ENCODE measurements at regions not wholly inside any gene's neighbourhood (a gene's known extent, or its start where the extent isn't known, plus 50 kb on each side); places are given as distances from the start of the nearest gene placed in this dataset.
"Not testable (repeated sequence)": the region's sequence is repeated elsewhere in the genome, so short reads cannot be mapped to it uniquely, and the experiment has no call there.

DNA sequence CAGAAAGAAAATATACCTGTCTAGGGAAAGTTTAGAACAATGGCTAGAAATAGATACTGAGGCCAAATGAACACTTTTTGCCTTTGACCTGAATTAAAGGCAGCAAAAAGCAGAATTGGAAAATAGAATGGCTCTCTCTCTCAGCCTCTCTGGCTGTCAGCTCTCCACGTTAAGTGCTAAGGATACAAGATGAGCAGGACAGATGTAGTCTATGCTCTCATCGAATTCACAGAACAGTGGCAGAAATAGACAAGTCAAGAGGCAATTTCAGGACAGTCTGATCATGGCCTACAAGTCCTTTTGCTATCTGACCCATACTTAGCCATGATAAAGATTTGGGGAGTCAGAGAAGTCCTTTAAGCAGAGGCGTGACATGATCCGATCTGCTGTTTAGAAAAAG, 120.2 kb upstream of the CREB1 start:
- no peak for DNase-seq (ENCODE audit: low read depth)

DNA sequence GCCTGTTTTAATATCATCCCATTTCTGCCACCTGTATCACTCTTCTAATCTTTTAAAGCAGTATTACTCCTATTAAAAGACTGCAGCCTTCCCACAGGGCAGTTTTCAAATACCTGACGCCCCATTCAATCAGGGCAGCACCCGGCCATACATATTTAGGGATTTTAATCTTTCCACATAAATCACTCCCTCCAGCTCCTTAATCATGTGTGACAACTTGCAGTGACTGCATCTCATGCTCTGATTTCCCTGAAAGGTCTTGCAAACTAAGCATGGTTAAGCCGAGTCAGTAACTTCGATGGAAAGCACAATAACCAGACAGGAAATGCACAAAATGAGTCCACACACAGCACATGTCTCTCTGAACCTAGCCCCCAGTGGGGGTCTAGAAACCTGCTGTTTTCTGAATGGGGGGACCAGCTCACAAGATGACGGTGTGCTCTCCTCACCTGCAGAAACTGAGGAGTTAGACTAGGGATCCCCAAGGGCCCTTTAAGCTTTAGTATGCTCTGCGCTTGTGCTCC, 116.9 kb upstream of the CREB1 start:
- DNase-seq (ENCODE audit: low read depth), result no peak

- no peak for DNase-seq (ENCODE audit: low read depth)
Observed at GRCh38 chr2:207413376-207413907, 116.3 kb upstream of the CREB1 start.

DNA sequence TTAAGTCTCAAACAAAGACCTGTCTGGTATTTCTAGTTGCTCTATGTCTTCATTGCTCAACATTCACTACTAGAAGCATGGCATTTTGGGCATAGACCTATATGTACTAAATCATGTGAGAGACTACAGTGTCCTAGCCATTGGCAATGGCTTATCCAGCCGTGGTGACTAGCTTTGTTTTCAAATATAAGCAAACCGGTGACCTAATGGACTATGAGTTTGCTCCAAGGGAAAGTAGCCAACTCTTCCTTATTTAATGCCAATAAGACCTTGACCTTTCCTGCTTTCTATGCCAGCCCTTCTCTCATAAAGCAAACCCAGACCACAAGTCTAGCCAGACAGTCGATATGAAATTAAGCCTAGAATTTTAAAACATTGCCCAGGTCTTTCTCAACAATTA, 113.7 kb upstream of the CREB1 start:
- no peak for DNase-seq (ENCODE audit: low read depth)

GRCh38 chr2:207416900-207417299, 112.9 kb upstream of the CREB1 start:
- no peak for DNase-seq (ENCODE audit: low read depth)

GRCh38 chr2:207417301-207417718, 112.5 kb upstream of the CREB1 start:
- no peak for DNase-seq (ENCODE audit: low read depth)

GRCh38 chr2:207418419-207418818, 111.3 kb upstream of the CREB1 start:
- DNase-seq (ENCODE audit: low read depth), result no peak

- DNase-seq (ENCODE audit: low read depth), result no peak
Observed at GRCh38 chr2:207419331-207419730, 110.4 kb upstream of the CREB1 start.

DNA sequence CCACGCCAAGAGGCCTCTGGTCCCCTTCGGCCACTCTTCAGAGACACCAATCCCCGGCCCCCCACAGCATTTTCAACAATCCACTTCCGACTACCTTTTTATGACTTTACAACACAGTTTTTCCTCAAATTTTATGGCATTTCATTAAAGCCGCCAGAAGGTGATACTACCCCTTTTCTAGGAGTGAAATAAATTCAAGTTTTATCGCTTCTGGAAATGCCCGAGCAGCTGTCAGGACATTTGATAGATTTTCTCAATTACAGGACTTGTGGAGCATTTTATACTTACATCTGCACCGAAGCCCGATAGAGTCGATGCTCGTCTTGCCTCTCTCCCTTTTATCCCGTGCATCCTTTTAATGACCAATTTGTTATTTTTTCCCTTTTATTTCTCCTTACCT, 108.1 kb upstream of the CREB1 start:
- DNase-seq (ENCODE audit: low read depth), result no peak

- no peak for DNase-seq (ENCODE audit: low read depth)
Observed at GRCh38 chr2:207422380-207422779, 107.4 kb upstream of the CREB1 start.

- no peak for DNase-seq (ENCODE audit: low read depth)
Observed at GRCh38 chr2:207423886-207424285, 105.9 kb upstream of the CREB1 start.

- DNase-seq (ENCODE audit: low read depth), result no peak
Observed at GRCh38 chr2:207427986-207428385, 101.8 kb upstream of the CREB1 start.

GRCh38 chr2:207428573-207428972, 101.2 kb upstream of the CREB1 start:
- no peak for DNase-seq (ENCODE audit: low read depth)

DNA sequence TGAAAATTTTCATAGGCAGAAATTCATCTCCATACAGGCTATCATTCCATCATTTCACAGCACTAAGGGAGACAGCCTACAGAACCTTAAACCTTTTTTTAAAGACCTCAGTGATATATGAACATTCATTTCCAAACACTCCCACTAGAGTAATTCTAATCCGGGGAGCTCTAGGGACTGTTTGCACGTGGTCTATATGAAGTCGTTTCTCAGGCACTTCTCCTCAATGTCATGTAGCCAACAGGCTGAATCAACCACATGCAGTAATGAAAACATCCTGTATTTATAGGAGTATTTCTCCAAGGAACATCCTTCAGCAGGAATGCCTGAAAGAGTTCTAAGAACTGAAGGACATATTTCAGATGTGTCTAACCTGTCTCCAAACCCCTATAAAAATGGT, 97.3 kb upstream of the CREB1 start:
- DNase-seq (ENCODE audit: low read depth), result no peak

- DNase-seq (ENCODE audit: low read depth), result no peak
Observed at GRCh38 chr2:207434306-207434705, 95.5 kb upstream of the CREB1 start.

DNA sequence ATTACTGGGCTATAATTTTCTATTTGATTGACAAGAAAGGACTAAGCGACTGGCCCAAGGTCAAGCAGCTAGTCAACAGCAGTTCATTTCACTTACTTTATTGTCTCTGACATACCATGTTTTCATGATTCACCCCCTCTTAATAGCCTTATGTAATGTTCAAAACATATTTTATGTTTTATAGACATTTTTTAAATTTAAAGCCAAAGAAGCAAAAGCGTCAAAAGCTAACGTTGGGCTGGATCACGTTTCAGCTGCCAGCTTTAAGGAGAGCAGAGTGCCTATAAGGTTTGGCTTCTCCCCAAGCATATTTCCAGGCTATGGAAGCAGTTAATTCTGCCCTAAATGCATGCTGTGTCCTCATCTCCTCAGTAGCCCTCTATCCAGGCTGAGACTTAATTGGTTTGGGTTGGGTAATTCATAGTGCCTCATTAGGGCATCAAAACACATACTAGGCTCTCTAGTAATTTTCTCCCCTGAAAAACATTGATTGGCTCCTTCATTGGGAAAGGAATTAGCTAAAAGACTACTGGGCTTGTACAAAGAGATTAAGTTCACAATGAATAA, 94.8 kb upstream of the CREB1 start:
- no peak for DNase-seq (ENCODE audit: low read depth)

DNA sequence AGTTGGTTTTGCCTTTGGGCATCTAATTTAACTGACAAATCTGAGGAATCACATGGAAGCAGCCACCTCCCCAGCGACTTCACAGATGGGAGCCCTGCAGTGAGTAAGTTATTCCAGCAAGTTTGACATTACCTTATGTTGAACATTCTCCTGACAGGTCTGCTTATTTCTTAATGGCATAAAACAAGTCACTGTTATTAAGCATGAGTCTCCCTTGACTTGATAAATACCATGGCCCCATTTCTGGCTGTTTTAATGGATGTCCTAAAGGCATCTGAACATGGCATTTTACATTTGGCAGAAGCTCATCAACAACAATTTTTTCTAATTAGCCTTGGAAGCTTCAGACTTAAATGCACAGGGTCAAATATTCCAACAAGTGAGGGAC, 92.6 kb upstream of the CREB1 start:
- DNase-seq (ENCODE audit: low read depth), result no peak

GRCh38 chr2:207437524-207438143, 92.1 kb upstream of the CREB1 start:
- no peak for DNase-seq (ENCODE audit: low read depth)

DNA sequence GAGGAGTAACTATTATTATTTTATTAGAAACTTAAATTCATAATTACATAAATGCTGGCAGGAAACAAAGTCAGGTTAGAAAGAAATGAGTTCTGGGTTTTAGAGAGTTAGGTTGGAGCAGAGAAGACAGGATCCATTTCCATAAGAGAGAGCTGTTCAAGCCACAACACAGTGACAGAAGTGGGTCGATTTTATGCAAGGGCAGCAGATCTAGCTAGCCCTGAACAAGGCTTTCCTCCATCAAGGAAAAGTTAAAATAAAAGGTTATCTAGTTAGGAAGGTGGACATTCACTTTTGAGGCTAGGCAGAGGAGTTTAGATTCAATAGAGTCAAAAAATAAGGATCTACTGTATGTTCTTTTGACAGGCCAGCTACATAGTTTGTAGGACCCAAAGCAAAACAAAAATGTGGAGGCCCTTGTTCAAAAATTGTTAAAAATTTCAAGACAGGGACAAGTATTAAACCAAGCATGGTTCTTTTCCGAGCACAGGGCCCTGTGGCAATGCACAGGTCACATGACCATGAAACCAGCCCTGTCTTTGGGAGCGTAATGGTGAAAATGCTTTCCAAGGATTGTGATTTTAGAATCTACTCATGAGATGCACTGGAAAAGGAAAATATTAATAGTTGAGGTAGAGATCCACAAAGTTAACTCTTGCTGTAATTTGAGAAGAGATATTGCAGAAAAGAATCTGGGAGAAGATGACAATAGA, 91.2 kb upstream of the CREB1 start:
- no peak for DNase-seq (ENCODE audit: low read depth)

- DNase-seq (ENCODE audit: low read depth), result not testable (repeated sequence)
Observed at GRCh38 chr2:207439881-207440280, 89.9 kb upstream of the CREB1 start.

- DNase-seq (ENCODE audit: low read depth), result no peak
Observed at GRCh38 chr2:207444756-207445155, 85.0 kb upstream of the CREB1 start.

GRCh38 chr2:207446653-207447052, 83.1 kb upstream of the CREB1 start:
- DNase-seq (ENCODE audit: low read depth), result no peak

GRCh38 chr2:207448006-207448405, 81.8 kb upstream of the CREB1 start:
- no peak for DNase-seq (ENCODE audit: low read depth)

All from stimulated activated CD8-positive, alpha-beta memory T cell treated with anti-CD3 and anti-CD28 coated beads, Interleukin-15, amount 100 ng/mL, for 1 hour (primary cell).